GM12878 (cell line): ENCODE measurements at regions not wholly inside any gene's neighbourhood (a gene's known extent, or its start where the extent isn't known, plus 50 kb on each side); places are given as distances from the start of the nearest gene placed in this dataset.

Experiments used
- ATAC-seq: fragments of 200-7000 bp; cut with Tn5 transposase; 3 replicates; pipeline ENCODE4 v1.9.1; 2020; ENCODE audit warnings: mild to moderate bottlenecking, moderate library complexity
- BruUV-seq: library from RNA; stranded (reverse); fragments of 400-500 nt; replicated peaks from 2 replicates; lab custom pipeline; 2021; lab: Mats Ljungman, UMichigan
- CTCF ChIA-PET: fragments of 300-600 bp; sonication (Branson Sonifier 250); formaldehyde crosslinking; extraction: SDS; loops from one replicate; lab custom pipeline; 2021; ENCODE audit warnings: inconsistent platforms; lab: Yijun Ruan, JAX
- POLR2A ChIA-PET: fragments of 350-600 bp; formaldehyde crosslinking; extraction: SDS; loops from one replicate; lab custom pipeline; 2021; ENCODE audit warnings: inconsistent platforms; lab: Charles Lee
- RAD21 ChIA-PET: fragments of 300-600 bp; sonication (Branson Sonifier 250); formaldehyde crosslinking; loops from one replicate; lab custom pipeline; 2023; ENCODE audit warnings: antibody characterized with exemption; ENCODE audit not compliant: unreplicated experiment; lab: Charles Lee
- SMC1A ChIA-PET: fragments of 300-600 bp; sonication (Branson Sonifier 250); formaldehyde crosslinking; loops from one replicate; lab custom pipeline; 2023; ENCODE audit not compliant: unreplicated experiment, uncharacterized antibody; lab: Charles Lee
- DNase-seq: peaks from one replicate; pipeline ENCODE4 v3.0.0-alpha.2; 2011; ENCODE audit warnings: low read depth, low spot score
- FAIRE-seq: peaks from 3 replicates; lab custom pipeline; 2011; peaks lifted over from hg19 to GRCh38; lab: Jason Lieb, UNC
- H2AFZ ChIP-seq: 2 replicates; pipeline ENCODE4 v1.6.0; 2011; ENCODE audit warnings: low read depth, low read length, control low read depth; ENCODE audit not compliant: control insufficient read depth
- H3K27ac ChIP-seq: 2 replicates; pipeline ENCODE4 v1.5.1; 2011; ENCODE audit warnings: control low read depth; ENCODE audit not compliant: control insufficient read depth, insufficient read depth
- H3K27me3 ChIP-seq, 2 experiments: replicated peaks in 1 of 2; 2 replicates each; pipeline versions ENCODE4 v1.6.0 to v1.6.1; 2011; ENCODE audit warnings: low read length in 1 of 2; ENCODE audit not compliant: control insufficient read depth in 2 of 2, insufficient read depth in 2 of 2
- H3K36me3 ChIP-seq, 2 experiments: 2 replicates each; pipeline ENCODE4 v1.5.1; 2011; ENCODE audit warnings: low read length in 1 of 2; ENCODE audit not compliant: control insufficient read depth in 2 of 2, insufficient read depth in 2 of 2
- H3K4me1 ChIP-seq: 2 replicates; pipeline ENCODE4 v1.6.1; 2011; ENCODE audit warnings: mild to moderate bottlenecking, low read length, moderate library complexity, mixed read lengths; ENCODE audit not compliant: control insufficient read depth, insufficient read depth
- H3K4me2 ChIP-seq: 2 replicates; pipeline ENCODE4 v1.6.0; 2011; ENCODE audit warnings: control low read depth; ENCODE audit not compliant: control insufficient read depth, insufficient read depth
- H3K4me3 ChIP-seq: fragments of 200-600 bp; sonication (generic); 2 replicates; pipeline ENCODE4 v1.5.1; 2016
- H3K79me2 ChIP-seq: 2 replicates; pipeline ENCODE4 v1.6.0; 2011; ENCODE audit warnings: low read length; ENCODE audit not compliant: control insufficient read depth, insufficient read depth
- H3K9ac ChIP-seq: 2 replicates; pipeline ENCODE4 v1.8.0; 2011; ENCODE audit warnings: low read length, control low read depth, mixed read lengths; ENCODE audit not compliant: control insufficient read depth, insufficient read depth
- H3K9me3 ChIP-seq: replicated peaks from 3 replicates; pipeline ENCODE4 v1.5.1; 2011; ENCODE audit warnings: mild to moderate bottlenecking, low read length; ENCODE audit not compliant: control insufficient read depth, insufficient read depth
- H4K20me1 ChIP-seq: 2 replicates; pipeline ENCODE4 v1.6.0; 2011; ENCODE audit not compliant: control insufficient read depth, insufficient read depth
- ATF7 ChIP-seq: fragments of 450-650 bp; IDR thresholded peaks from 2 replicates; pipeline ENCODE4 v1.6.1; 2016; ENCODE audit warnings: low read depth, mild to moderate bottlenecking
- DPF2 ChIP-seq: fragments of 450-650 bp; IDR thresholded peaks from 2 replicates; pipeline ENCODE4 v1.6.1; 2017; ENCODE audit warnings: mild to moderate bottlenecking
- EP300 ChIP-seq, 2 experiments: fragments of 150-350 bp in 1 of 2; IDR thresholded peaks; 2 replicates each; pipeline ENCODE4 v1.6.1; 2011 to 2012; ENCODE audit warnings: low read depth in 2 of 2, low read length in 2 of 2, borderline replicate concordance in 1 of 2, improper control_type of control experiment in 1 of 2, inconsistent platforms in 1 of 2; ENCODE audit not compliant: control insufficient read depth in 1 of 2
- KDM1A ChIP-seq: fragments of 200-600 bp; sonication (generic); IDR thresholded peaks from 2 replicates; pipeline ENCODE4 v1.6.1; 2016; ENCODE audit warnings: borderline replicate concordance
- KLF5 ChIP-seq: fragments of 450-650 bp; IDR thresholded peaks from 2 replicates; pipeline ENCODE4 v1.6.1; 2014; ENCODE audit warnings: mild to moderate bottlenecking; ENCODE audit not compliant: partially characterized antibody
- MEF2A ChIP-seq: IDR thresholded peaks from 2 replicates; pipeline ENCODE4 v1.6.1; 2011; ENCODE audit warnings: low read depth, mild to moderate bottlenecking, low read length, moderate library complexity; ENCODE audit not compliant: insufficient read depth
- NFXL1 ChIP-seq: fragments of 450-650 bp; IDR thresholded peaks from 2 replicates; pipeline ENCODE4 v1.6.1; 2017; ENCODE audit warnings: antibody characterized with exemption, mild to moderate bottlenecking, borderline replicate concordance
- NR2C2 ChIP-seq: IDR thresholded peaks from 2 replicates; pipeline ENCODE4 v1.6.1; 2011; ENCODE audit warnings: borderline replicate concordance, low read depth; ENCODE audit not compliant: control insufficient read depth, insufficient read length
- POU2F2 ChIP-seq: IDR thresholded peaks from 3 replicates; pipeline ENCODE4 v1.6.1; 2011; ENCODE audit warnings: low read depth, mild to moderate bottlenecking, low read length, borderline replicate concordance
- SIN3A ChIP-seq: IDR thresholded peaks from 2 replicates; pipeline ENCODE4 v1.6.1; 2012; ENCODE audit warnings: low read depth, low read length, improper control_type of control experiment
- SUPT20H ChIP-seq: IDR thresholded peaks from 2 replicates; pipeline ENCODE4 v1.6.1; 2011; ENCODE audit warnings: low read depth, mild to moderate bottlenecking, low read length, moderate library complexity, borderline replicate concordance; ENCODE audit not compliant: control insufficient read depth
- SUZ12 ChIP-seq: fragments of 200-600 bp; sonication (generic); IDR thresholded peaks from one replicate; pipeline ENCODE4 v1.6.1; 2018; ENCODE audit warnings: antibody characterized with exemption, mild to moderate bottlenecking; ENCODE audit not compliant: unreplicated experiment
- WGBS: methylation state at CpG from one replicate; pipeline ENCODE4 v1.1.6; 2016; ENCODE audit warnings: low lambda C conversion rate; ENCODE audit not compliant: insufficient replicate concordance, insufficient coverage; ENCODE audit errors: missing lambda C conversion rate; 5-methylcytosine and 5-hydroxymethylcytosine counted together
- in situ Hi-C: fragments of 300-500 bp; cut with MboI; formaldehyde crosslinking; loops from 9 replicates; pipeline ENCODE4 v1.14.3; 2018; ENCODE audit warnings: mixed read lengths
- intact Hi-C: fragments of 100-400 bp; cut with micrococcal nuclease; formaldehyde crosslinking; loops from one replicate; pipeline ENCODE4 v1.14.2; 2022; ENCODE audit not compliant: unreplicated experiment
- TF ChIP-seq, protein P1 (sequence below): fragments of 450-650 bp; IDR thresholded peaks from 2 replicates; pipeline ENCODE4 v1.6.1; 2017; ENCODE audit warnings: mild to moderate bottlenecking, low read depth, inconsistent platforms; ENCODE audit not compliant: poor library complexity, severe bottlenecking

- ATAC-seq (no peak), FAIRE-seq (no peak), DNase-seq (no peak)
- Histone ChIP-seq H3K4me2 (no peak overlapping the region), H3K4me1 (no peaks in the 10 kb centered on the region), H3K9me3 (no peaks in the 10 kb centered on the region), H3K36me3 (no peaks in the 10 kb centered on the region), H3K27me3 (no peaks in the 10 kb centered on the region), H3K9ac (no peak overlapping the region), H4K20me1 (no peaks in the 10 kb centered on the region), H3K4me3 (no peak overlapping the region), H3K27ac (no peak overlapping the region), H3K79me2 (no peaks in the 10 kb centered on the region), H2AFZ (no peak overlapping the region)
- TF ChIP-seq SUZ12: no peak
- SMC1A ChIA-PET: interaction anchor here (1.2 kb wide), 1 partner anchor 14 kb away, joined by 4 read pairs; no protein-coding TSS in a partner anchor
- no TSS peak for BruUV-seq
- POLR2A ChIA-PET: no interaction called here
- 0% methylated on average over 1 of the region's 1 CpG for WGBS
- intact Hi-C loops (no loop called here), in situ Hi-C loops (no loop called here)
- RAD21 ChIA-PET: no interaction called here
- CTCF ChIA-PET: interaction anchor here (0.6 kb wide), 1 partner anchor 1738 kb away, joined by 3 read pairs; no protein-coding TSS in a partner anchor
Observed at GRCh38 chr5:120917214-120917758, 453.2 kb downstream of the PRR16 start.

GRCh38 chr5:120919017-120919416 lies 454.9 kb downstream of the PRR16 start:
- WGBS: 60% methylated on average over 2 of the region's 2 CpGs
- TF ChIP-seq NFXL1 (no peak), SIN3A (no peak), SUPT20H (no peak), ATF7 (no peak), POU2F2 (no peak), EP300 (IDR thresholded peaks at IDR 0.05; ENCODE audit: borderline replicate concordance in 1 of 2, control insufficient read depth in 1 of 2, low read depth in 2 of 2, low read length in 2 of 2) (no peak), KDM1A (no peak), DPF2 (no peak), MEF2A (no peak), KLF5 (no peak), NR2C2 (no peak)
- TF ChIP-seq, protein P1, sequence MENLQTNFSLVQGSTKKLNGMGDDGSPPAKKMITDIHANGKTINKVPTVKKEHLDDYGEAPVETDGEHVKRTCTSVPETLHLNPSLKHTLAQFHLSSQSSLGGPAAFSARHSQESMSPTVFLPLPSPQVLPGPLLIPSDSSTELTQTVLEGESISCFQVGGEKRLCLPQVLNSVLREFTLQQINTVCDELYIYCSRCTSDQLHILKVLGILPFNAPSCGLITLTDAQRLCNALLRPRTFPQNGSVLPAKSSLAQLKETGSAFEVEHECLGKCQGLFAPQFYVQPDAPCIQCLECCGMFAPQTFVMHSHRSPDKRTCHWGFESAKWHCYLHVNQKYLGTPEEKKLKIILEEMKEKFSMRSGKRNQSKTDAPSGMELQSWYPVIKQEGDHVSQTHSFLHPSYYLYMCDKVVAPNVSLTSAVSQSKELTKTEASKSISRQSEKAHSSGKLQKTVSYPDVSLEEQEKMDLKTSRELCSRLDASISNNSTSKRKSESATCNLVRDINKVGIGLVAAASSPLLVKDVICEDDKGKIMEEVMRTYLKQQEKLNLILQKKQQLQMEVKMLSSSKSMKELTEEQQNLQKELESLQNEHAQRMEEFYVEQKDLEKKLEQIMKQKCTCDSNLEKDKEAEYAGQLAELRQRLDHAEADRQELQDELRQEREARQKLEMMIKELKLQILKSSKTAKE: no peak
- intact Hi-C loops: no loop called here
- ATAC-seq (no peak), FAIRE-seq (no peak), DNase-seq (no peak)
- Histone ChIP-seq H3K9ac (no peak overlapping the region), H3K79me2 (no peaks in the 10 kb centered on the region), H3K4me1 (no peaks in the 10 kb centered on the region), H3K36me3 (no peaks in the 10 kb centered on the region), H3K4me2 (no peak overlapping the region), H4K20me1 (no peaks in the 10 kb centered on the region), H3K9me3 (no peaks in the 10 kb centered on the region), H3K27ac (no peak overlapping the region), H2AFZ (no peak overlapping the region), H3K4me3 (no peak overlapping the region), H3K27me3 (no peaks in the 10 kb centered on the region)
- in situ Hi-C loops: no loop called here
- RAD21 ChIA-PET: no interaction called here
- CTCF ChIA-PET: interaction anchor here (1.2 kb wide), 1 partner anchor 11 kb away, joined by 4 read pairs; no protein-coding TSS in a partner anchor
- no TSS peak for BruUV-seq
- POLR2A ChIA-PET: no interaction called here
- SMC1A ChIA-PET: interaction anchor here (1.5 kb wide), 1 partner anchor 29 kb away, joined by 3 read pairs; no protein-coding TSS in a partner anchor
